CD4-positive, CD25-positive, alpha-beta regulatory T cell (primary cell): ENCODE measurements at regions not wholly inside any gene's neighbourhood (a gene's known extent, or its start where the extent isn't known, plus 50 kb on each side); places are given as distances from the start of the nearest gene placed in this dataset.

Source experiments
- ATAC-seq, 2 donors: fragments of 150-1000 bp; cut with Tn5 transposase; one replicate each; pipeline ENCODE4 v1.10.0; 2021; ENCODE audit warnings: low read depth in 2 of 2, moderate number of reproducible peaks in 2 of 2, moderate library complexity in 1 of 2
- DNase-seq, 3 donors: peaks; one replicate each; pipeline versions ENCODE4 v3.0.0 to v3.0.0-alpha.2; 2012 to 2022; ENCODE audit warnings: mixed read lengths in 1 of 3
- H3K27ac ChIP-seq: one replicate; pipeline ENCODE4 v1.7.0; 2013; ENCODE audit warnings: mild to moderate bottlenecking, low read length; ENCODE audit not compliant: insufficient read depth, poor library complexity, severe bottlenecking
- H3K27me3 ChIP-seq: one replicate; pipeline ENCODE4 v1.7.0; 2013; ENCODE audit warnings: low read length; ENCODE audit not compliant: control insufficient read depth, insufficient read depth
- H3K36me3 ChIP-seq: one replicate; pipeline ENCODE4 v1.7.0; 2013; ENCODE audit warnings: mild to moderate bottlenecking, low read length, moderate library complexity; ENCODE audit not compliant: control insufficient read depth, insufficient read depth
- H3K4me1 ChIP-seq: 2 replicates; pipeline ENCODE4 v1.7.0; 2013; ENCODE audit warnings: mild to moderate bottlenecking, low read length; ENCODE audit not compliant: insufficient read depth, control insufficient read depth, poor library complexity, severe bottlenecking
- H3K4me3 ChIP-seq: one replicate; pipeline ENCODE4 v1.7.0; 2013; ENCODE audit warnings: low read depth, mild to moderate bottlenecking, low read length, moderate library complexity
- H3K9me3 ChIP-seq, 2 experiments: 1 replicate in 1 of 2; 2 replicates in 1 of 2; pipeline ENCODE4 v1.7.0; 2013; ENCODE audit warnings: low read length in 2 of 2, mild to moderate bottlenecking in 1 of 2, moderate library complexity in 1 of 2; ENCODE audit not compliant: control insufficient read depth in 2 of 2
- H3K27ac Mint-ChIP-seq, 3 donors: one replicate each; pipeline ENCODE4 v1.8.0; 2020 to 2022; ENCODE audit warnings: mild to moderate bottlenecking in 3 of 3, mixed read lengths in 3 of 3, moderate library complexity in 2 of 3
- H3K27me3 Mint-ChIP-seq: one replicate; pipeline ENCODE4 v1.8.0; 2022; ENCODE audit warnings: mild to moderate bottlenecking, mixed read lengths
- H3K36me3 Mint-ChIP-seq: one replicate; pipeline ENCODE4 v1.8.0; 2020; ENCODE audit warnings: mixed read lengths
- H3K4me1 Mint-ChIP-seq, 4 donors: one replicate each; pipeline ENCODE4 v1.8.0; 2020 to 2022; ENCODE audit warnings: mixed read lengths in 4 of 4, mild to moderate bottlenecking in 1 of 4
- H3K4me3 Mint-ChIP-seq, 4 donors: one replicate each; pipeline ENCODE4 v1.8.0; 2020 to 2022; ENCODE audit warnings: mild to moderate bottlenecking in 4 of 4, mixed read lengths in 4 of 4, moderate library complexity in 3 of 4
- H3K9me3 Mint-ChIP-seq, 7 donors: one replicate each; pipeline ENCODE4 v1.8.0; 2020 to 2022; ENCODE audit warnings: mixed read lengths in 7 of 7, mild to moderate bottlenecking in 3 of 7, moderate library complexity in 2 of 7

DNA sequence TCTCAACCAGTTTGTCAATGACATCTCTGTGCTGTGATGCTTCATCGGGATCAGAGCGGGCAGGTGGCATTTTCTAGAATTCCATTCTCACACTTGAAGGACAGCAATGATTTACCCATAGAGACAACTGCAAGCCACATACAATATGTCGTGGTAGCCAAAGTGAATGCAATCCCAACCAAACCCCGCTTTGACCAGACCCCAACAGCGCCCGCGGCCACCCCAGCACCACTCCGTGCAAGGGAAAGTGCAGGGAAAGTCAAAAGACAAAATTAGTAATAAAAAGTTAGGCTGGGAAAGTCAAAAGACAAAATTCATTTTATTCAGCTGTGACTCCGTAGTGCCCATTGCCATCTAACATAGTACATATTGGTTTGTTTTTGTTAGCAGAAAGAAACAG, 88.8 kb upstream of the EYA2 start:
- H3K36me3 Mint-ChIP-seq, result no peaks in the 10 kb centered on the region
- DNase-seq (no peak), ATAC-seq (no peak)
- no peak overlapping the region for H3K27ac Mint-ChIP-seq
- peaks cover 7% of the 10 kb centered on the region for H3K27me3 ChIP-seq
- peaks cover 23% of the 10 kb centered on the region for H3K27me3 Mint-ChIP-seq
- H3K4me3 Mint-ChIP-seq, result no peak overlapping the region
- H3K9me3 ChIP-seq, result no peaks in the 10 kb centered on the region
- H3K4me3 ChIP-seq, result no peak overlapping the region
- no peaks in the 10 kb centered on the region for H3K4me1 Mint-ChIP-seq
- H3K36me3 ChIP-seq, result no peaks in the 10 kb centered on the region
- no peaks in the 10 kb centered on the region for H3K4me1 ChIP-seq
- no peaks in the 10 kb centered on the region for H3K9me3 Mint-ChIP-seq
- H3K27ac ChIP-seq, result no peak overlapping the region

- no peaks in the 10 kb centered on the region for H3K4me1 ChIP-seq
- no peaks in the 10 kb centered on the region for H3K9me3 ChIP-seq
- Mint-ChIP-seq H3K9me3 (no peaks in the 10 kb centered on the region), H3K4me3 (no peak overlapping the region), H3K36me3 (no peaks in the 10 kb centered on the region), H3K27ac (no peak overlapping the region), H3K27me3 (peaks cover 28% of the 10 kb centered on the region), H3K4me1 (no peaks in the 10 kb centered on the region)
- ATAC-seq (no peak), DNase-seq (no peak)
- H3K36me3 ChIP-seq, result no peaks in the 10 kb centered on the region
- no peak overlapping the region for H3K4me3 ChIP-seq
- peaks cover 7% of the 10 kb centered on the region for H3K27me3 ChIP-seq
- H3K27ac ChIP-seq, result no peak overlapping the region
These were observed 86.6 kb upstream of the EYA2 start for GRCh38 chr20:46807998-46808397.

- Histone ChIP-seq H3K27me3 (peaks cover 7% of the 10 kb centered on the region), H3K27ac (no peak overlapping the region), H3K9me3 (no peaks in the 10 kb centered on the region), H3K36me3 (no peaks in the 10 kb centered on the region), H3K4me1 (no peaks in the 10 kb centered on the region), H3K4me3 (no peak overlapping the region)
- no peak overlapping the region for H3K27ac Mint-ChIP-seq
- H3K4me3 Mint-ChIP-seq, result no peak overlapping the region
- no peak for DNase-seq
- no peaks in the 10 kb centered on the region for H3K9me3 Mint-ChIP-seq
- no peaks in the 10 kb centered on the region for H3K36me3 Mint-ChIP-seq
- H3K4me1 Mint-ChIP-seq, result no peaks in the 10 kb centered on the region
- ATAC-seq, result no peak
- H3K27me3 Mint-ChIP-seq, result peaks cover 31% of the 10 kb centered on the region
These were observed 86.1 kb upstream of the EYA2 start for GRCh38 chr20:46808565-46808964.

DNA sequence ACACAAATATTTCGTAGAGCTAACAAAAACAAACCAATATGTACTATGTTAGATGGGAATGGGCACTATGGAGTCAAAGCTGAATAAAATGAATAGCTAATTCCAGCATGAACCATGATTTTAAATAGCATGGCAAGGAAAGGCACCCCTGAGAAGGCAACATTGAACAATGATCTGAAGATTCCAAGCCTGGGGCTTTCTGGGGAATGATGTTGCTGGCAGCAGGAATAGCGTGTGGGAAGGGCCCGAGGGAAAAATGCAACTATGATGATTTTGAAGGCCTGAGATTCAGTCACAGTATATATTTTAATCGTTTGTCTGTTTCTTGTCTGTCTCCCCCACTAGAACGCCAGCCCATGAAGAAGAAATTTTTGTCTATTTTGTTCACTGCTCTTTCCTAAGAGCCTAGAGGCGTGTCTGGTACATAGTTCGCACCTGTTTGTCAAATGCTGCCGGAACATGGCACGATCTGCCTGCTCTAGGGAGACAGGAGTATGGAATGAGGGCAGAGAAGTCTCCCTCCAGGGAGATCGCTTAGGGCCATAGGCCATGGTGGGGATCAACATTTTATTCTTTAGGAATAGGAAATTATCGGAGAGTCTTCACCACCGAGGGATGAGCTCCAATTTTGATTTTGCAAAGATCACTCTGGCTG, 84.8 kb upstream of the EYA2 start:
- no peaks in the 10 kb centered on the region for H3K4me1 Mint-ChIP-seq

DNA sequence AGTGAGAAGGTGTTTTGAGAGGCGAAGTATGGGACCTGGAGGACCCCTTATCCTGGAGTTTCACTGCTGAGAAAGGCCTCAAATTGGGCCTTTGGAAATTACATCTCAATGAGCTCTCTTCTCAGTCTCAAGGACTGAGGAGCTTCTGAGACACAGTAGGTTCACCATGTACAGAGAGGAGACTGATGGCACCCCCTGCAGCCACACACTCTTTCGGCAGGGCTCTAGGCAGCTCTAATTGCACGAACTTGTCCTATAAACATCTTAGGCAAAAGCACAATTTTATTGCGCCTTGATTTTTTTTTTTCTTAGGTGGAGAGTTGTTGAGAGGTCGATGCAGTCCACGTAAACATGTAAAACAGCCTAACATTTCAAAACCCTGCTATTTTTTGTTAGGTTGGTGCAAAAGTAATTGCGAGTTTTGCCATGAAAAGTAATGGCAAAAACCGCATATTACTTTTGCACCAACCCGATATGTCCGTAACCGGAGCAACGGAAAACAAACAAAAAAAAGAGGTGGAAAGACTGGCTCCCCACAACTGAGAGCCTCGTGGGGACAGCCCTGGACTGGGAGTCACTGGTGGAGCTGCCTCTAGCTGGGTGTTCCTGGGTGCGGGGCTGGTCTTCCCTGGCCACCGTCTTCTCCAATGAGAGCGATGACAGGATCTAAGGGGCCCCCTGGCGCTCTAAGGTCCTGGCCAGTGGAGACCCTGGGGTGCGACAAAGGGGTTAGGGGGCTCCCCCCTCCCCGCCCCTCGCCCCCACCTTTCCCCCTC, 84.0 kb upstream of the EYA2 start:
- peaks cover 31% of the 10 kb centered on the region for H3K27me3 Mint-ChIP-seq
- Histone ChIP-seq H3K4me3 (no peak overlapping the region), H3K36me3 (no peaks in the 10 kb centered on the region), H3K27ac (no peak overlapping the region), H3K9me3 (no peaks in the 10 kb centered on the region), H3K27me3 (peaks cover 6% of the 10 kb centered on the region), H3K4me1 (no peaks in the 10 kb centered on the region)
- no peak overlapping the region for H3K27ac Mint-ChIP-seq
- H3K36me3 Mint-ChIP-seq, result no peaks in the 10 kb centered on the region
- H3K4me1 Mint-ChIP-seq, result no peaks in the 10 kb centered on the region
- no peak for DNase-seq
- H3K4me3 Mint-ChIP-seq, result no peak overlapping the region
- H3K9me3 Mint-ChIP-seq, result no peaks in the 10 kb centered on the region
- no peak for ATAC-seq

More for the DNA sequence above, 84.8 kb upstream of the EYA2 start:
- no peak overlapping the region for H3K4me3 Mint-ChIP-seq
- Histone ChIP-seq H3K4me1 (no peaks in the 10 kb centered on the region), H3K27ac (no peak overlapping the region), H3K9me3 (no peaks in the 10 kb centered on the region), H3K4me3 (no peak overlapping the region), H3K36me3 (no peaks in the 10 kb centered on the region), H3K27me3 (peaks cover 6% of the 10 kb centered on the region)
- H3K36me3 Mint-ChIP-seq, result no peaks in the 10 kb centered on the region
- no peak for ATAC-seq
- no peaks in the 10 kb centered on the region for H3K9me3 Mint-ChIP-seq
- no peak for DNase-seq
- no peak overlapping the region for H3K27ac Mint-ChIP-seq
- peaks cover 31% of the 10 kb centered on the region for H3K27me3 Mint-ChIP-seq

DNA sequence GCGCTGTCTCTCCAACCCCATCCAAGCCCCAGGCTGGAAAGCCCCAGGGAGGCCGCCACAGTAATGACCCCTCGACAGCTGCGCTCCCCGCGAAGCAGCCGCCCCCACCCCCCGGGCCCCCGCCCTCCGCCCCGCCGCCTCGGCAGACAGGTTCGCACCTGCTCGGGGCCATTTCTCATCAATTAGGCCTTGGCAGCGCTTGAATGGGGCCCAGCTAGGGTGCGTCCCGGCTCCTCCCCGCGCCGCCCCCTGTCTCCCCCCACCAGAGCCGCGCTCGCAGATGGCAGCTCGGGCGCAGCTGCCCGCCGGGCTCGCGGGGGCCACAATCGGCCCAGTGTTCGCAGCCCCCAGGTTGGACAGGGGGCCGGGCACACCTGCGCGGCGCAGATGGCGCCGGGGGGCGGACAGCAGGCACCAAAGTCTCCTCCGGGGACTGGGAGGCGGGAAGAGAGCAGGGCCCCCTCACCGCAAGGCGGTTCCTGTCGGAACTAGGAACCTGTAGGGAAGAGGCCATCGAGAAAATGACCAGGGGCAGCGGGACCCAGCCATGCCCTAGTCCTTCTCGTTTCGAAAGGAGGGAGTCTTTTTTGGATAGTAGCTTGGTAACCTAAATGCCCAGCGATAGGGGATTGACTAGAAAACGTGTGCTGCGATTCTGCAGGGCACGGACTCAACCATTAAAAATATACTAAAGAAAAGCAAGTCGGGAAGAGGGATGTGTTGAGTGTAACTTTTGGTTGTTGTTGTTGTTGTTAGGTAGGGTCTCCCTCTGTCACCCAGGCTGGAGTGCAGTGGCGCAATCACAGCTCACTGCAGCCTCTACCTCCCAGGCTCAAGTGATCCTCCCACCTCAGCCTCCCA, 83.2 kb upstream of the EYA2 start:
- Mint-ChIP-seq H3K27ac (no peak overlapping the region), H3K4me3 (no peak overlapping the region), H3K36me3 (no peaks in the 10 kb centered on the region), H3K9me3 (no peaks in the 10 kb centered on the region), H3K4me1 (no peaks in the 10 kb centered on the region), H3K27me3 (peaks cover 34% of the 10 kb centered on the region)
- DNase-seq (no peak), ATAC-seq (no peak)
- no peaks in the 10 kb centered on the region for H3K4me1 ChIP-seq
- no peaks in the 10 kb centered on the region for H3K9me3 ChIP-seq
- no peak overlapping the region for H3K27ac ChIP-seq
- peaks cover 8% of the 10 kb centered on the region for H3K27me3 ChIP-seq
- no peak overlapping the region for H3K4me3 ChIP-seq
- no peaks in the 10 kb centered on the region for H3K36me3 ChIP-seq

DNA sequence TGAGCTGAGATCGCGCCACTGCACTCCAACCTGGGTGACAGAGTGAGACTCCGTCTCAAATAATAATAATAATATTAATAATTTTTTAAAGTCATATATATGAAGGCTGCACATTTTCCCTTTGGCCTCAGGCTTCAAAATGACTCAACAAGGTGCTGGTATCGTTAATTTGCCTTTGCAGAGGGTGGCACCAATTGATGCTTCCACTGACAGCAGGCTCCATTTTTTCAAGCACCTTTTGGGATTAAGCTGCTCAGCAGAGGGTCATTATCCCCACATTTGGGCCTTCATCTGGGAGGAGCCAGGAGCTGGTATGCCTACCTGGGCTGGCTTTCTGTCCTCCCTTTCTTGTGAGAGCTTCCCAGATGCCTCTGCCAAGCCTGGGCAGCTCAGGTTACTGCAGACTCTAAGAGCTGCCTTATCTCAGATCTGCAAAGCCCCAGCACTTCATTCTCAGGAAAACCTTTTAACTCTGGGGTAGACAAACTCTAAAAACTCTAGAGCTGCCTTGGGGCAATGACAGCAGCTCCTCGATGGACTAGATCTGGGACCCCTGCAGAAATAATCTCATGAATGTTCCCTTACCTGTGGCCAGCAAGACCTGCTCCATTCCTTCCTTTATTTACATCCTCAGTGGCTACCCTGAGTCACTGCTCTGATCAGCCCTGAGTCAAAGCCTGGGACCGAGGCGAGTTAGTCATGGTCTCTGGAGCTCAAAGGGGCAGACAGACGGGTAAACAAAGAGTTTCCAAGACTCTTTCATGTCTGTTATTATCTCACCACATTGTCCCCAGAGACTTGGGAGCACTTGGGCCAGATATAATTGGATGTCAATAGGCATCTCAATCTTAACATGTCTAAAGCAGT, 80.0 kb upstream of the EYA2 start:
- Mint-ChIP-seq H3K9me3 (peaks cover 0 to 2% (median 0%) of the 10 kb centered on the region in 7 donors), H3K36me3 (no peaks in the 10 kb centered on the region), H3K27me3 (peaks cover 42% of the 10 kb centered on the region), H3K4me1 (no peaks in the 10 kb centered on the region), H3K27ac (no peak overlapping the region), H3K4me3 (no peak overlapping the region)
- no peak for DNase-seq
- Histone ChIP-seq H3K4me3 (no peak overlapping the region), H3K9me3 (no peaks in the 10 kb centered on the region), H3K27me3 (peaks cover 6% of the 10 kb centered on the region), H3K27ac (no peak overlapping the region), H3K4me1 (no peaks in the 10 kb centered on the region), H3K36me3 (no peaks in the 10 kb centered on the region)
- no peak for ATAC-seq
